K562 (cell line): ENCODE measurements at regions not wholly inside any gene's neighbourhood (a gene's known extent, or its start where the extent isn't known, plus 50 kb on each side); places are given as distances from the start of the nearest gene placed in this dataset.

ENCODE experiments used
- ATAC-seq: fragments of 200-7000 bp; cut with Tn5 transposase; 3 replicates; pipeline ENCODE4 v1.9.1; 2020; ENCODE audit warnings: moderate library complexity
- BruUV-seq: library from RNA; stranded (reverse); fragments of 400-500 nt; replicated peaks from 2 replicates; lab custom pipeline; 2021; lab: Mats Ljungman, UMichigan
- CTCF ChIA-PET: fragments of 300-600 bp; formaldehyde crosslinking; extraction: SDS; loops from one replicate; lab custom pipeline; 2021; ENCODE audit warnings: low intra/inter-chr PET ratio; lab: Yijun Ruan, JAX
- POLR2A ChIA-PET: fragments of 300-600, 350-650 bp; sonication (Branson Sonifier 250); formaldehyde crosslinking; extraction: SDS; loops from one replicate; lab custom pipeline; 2021; ENCODE audit warnings: antibody characterized with exemption, inconsistent platforms; lab: Yijun Ruan, JAX
- DNase-seq, 4 experiments: peaks; one replicate each; pipeline versions ENCODE4 v3.0.0 to v3.0.0-alpha.2; 2011 to 2018; ENCODE audit warnings: low spot score in 3 of 4, mixed read lengths in 3 of 4; ENCODE audit errors: extremely low read depth in 1 of 4
- FAIRE-seq: peaks from 2 replicates; lab custom pipeline; 2011; peaks lifted over from hg19 to GRCh38; lab: Jason Lieb, UNC
- H2AFZ ChIP-seq: 2 replicates; pipeline ENCODE4 v1.6.0; 2011; ENCODE audit warnings: low read depth, low read length, control low read depth, inconsistent platforms
- H3K27ac ChIP-seq: fragments of 200-600 bp; 3 replicates; pipeline ENCODE4 v1.8.0; 2011; ENCODE audit warnings: low read depth, mild to moderate bottlenecking, control low read depth, inconsistent platforms, low read length, moderate library complexity, mixed read lengths; ENCODE audit errors: extremely low read depth
- H3K27me3 ChIP-seq, 2 experiments: fragments of 300-600 bp in 1 of 2; 2 replicates in 1 of 2; 3 replicates in 1 of 2; pipeline versions ENCODE4 v1.6.0 to v1.8.0; 2011; ENCODE audit warnings: inconsistent platforms in 2 of 2, low read length in 2 of 2, mild to moderate bottlenecking in 1 of 2, mixed read lengths in 1 of 2, moderate library complexity in 1 of 2; ENCODE audit not compliant: control insufficient read depth in 2 of 2, insufficient read depth in 2 of 2
- H3K36me3 ChIP-seq: fragments of 300-600 bp; 3 replicates; pipeline ENCODE4 v1.8.0; 2011; ENCODE audit warnings: mild to moderate bottlenecking, low read length, inconsistent platforms; ENCODE audit not compliant: control insufficient read depth, insufficient read depth
- H3K4me1 ChIP-seq, 2 experiments: fragments of 200-600 bp in 1 of 2; replicated peaks in 1 of 2; 2 replicates in 1 of 2; 3 replicates in 1 of 2; pipeline versions ENCODE4 v1.5.1 to v1.8.0; 2011; ENCODE audit warnings: inconsistent platforms in 2 of 2, low read length in 2 of 2, mild to moderate bottlenecking in 1 of 2, mixed read lengths in 1 of 2, moderate library complexity in 1 of 2; ENCODE audit not compliant: control insufficient read depth in 2 of 2, insufficient read depth in 2 of 2
- H3K4me2 ChIP-seq: 2 replicates; pipeline ENCODE4 v1.6.1; 2011; ENCODE audit warnings: low read length, control low read depth, inconsistent platforms, mixed read lengths; ENCODE audit not compliant: insufficient read depth
- H3K4me3 ChIP-seq: fragments of 200-600 bp; sonication (generic), shearing (Covaris generic); 2 replicates; pipeline ENCODE4 v1.5.1; 2016; ENCODE audit warnings: control low read depth, inconsistent platforms
- H3K79me2 ChIP-seq: fragments of 200-600 bp; 3 replicates; pipeline ENCODE4 v1.8.0; 2011; ENCODE audit warnings: low read length, inconsistent platforms; ENCODE audit not compliant: control insufficient read depth, insufficient read depth
- H3K9ac ChIP-seq, 2 experiments: 2 replicates each; pipeline versions ENCODE4 v1.6.0 to v1.6.1; 2011; ENCODE audit warnings: low read depth in 2 of 2, low read length in 2 of 2, control low read depth in 1 of 2, inconsistent platforms in 1 of 2, mild to moderate bottlenecking in 1 of 2, mixed read lengths in 1 of 2; ENCODE audit not compliant: insufficient read depth in 1 of 2
- H3K9me1 ChIP-seq: one replicate; pipeline ENCODE4 v1.6.0; 2011; ENCODE audit warnings: inconsistent platforms, mild to moderate bottlenecking, low read length, moderate library complexity; ENCODE audit not compliant: control insufficient read depth, insufficient read depth
- H3K9me3 ChIP-seq: replicated peaks from 2 replicates; pipeline ENCODE4 v1.5.1; 2011; ENCODE audit warnings: low read depth, low read length, inconsistent platforms; ENCODE audit not compliant: control insufficient read depth, insufficient read depth
- H4K20me1 ChIP-seq: replicated peaks from 2 replicates; pipeline ENCODE4 v1.6.1; 2011; ENCODE audit warnings: low read length, inconsistent platforms, mixed read lengths; ENCODE audit not compliant: control insufficient read depth, insufficient read depth
- ARNT ChIP-seq, 2 experiments: fragments of 450-650 bp; IDR thresholded peaks; 2 replicates each; pipeline ENCODE4 v1.6.1; 2016; ENCODE audit warnings: mild to moderate bottlenecking in 1 of 2
- ELF4 ChIP-seq: fragments of 450-650 bp; formaldehyde crosslinking; IDR thresholded peaks from 2 replicates; pipeline ENCODE4 v1.4.0; 2022; ENCODE audit warnings: missing genetic modification characterization
- ELK3 ChIP-seq: fragments of 450-650 bp; formaldehyde crosslinking; IDR thresholded peaks from 2 replicates; pipeline ENCODE4 v1.4.0; 2020; ENCODE audit warnings: mild to moderate bottlenecking
- FOXK2 ChIP-seq, 2 experiments: fragments of 450-650 bp; IDR thresholded peaks in 1 of 2; conservative IDR thresholded peaks in 1 of 2; 2 replicates each; pipeline ENCODE4 v1.6.1; 2016; ENCODE audit warnings: low read depth in 2 of 2, mild to moderate bottlenecking in 1 of 2
- MGA ChIP-seq: fragments of 450-650 bp; IDR thresholded peaks from 2 replicates; pipeline ENCODE4 v1.6.1; 2016; ENCODE audit warnings: mild to moderate bottlenecking, moderate library complexity
- ZNF175 ChIP-seq: fragments of 200-800 bp; sonication (Bioruptor generic); IDR thresholded peaks from 2 replicates; pipeline ENCODE4 v1.6.1; 2016; ENCODE audit warnings: low read depth, mild to moderate bottlenecking, missing genetic modification characterization, missing compliant biosample characterization
- ZNF449 ChIP-seq: fragments of 250-450 bp; sonication (Bioruptor Pico); IDR thresholded peaks from 2 replicates; pipeline ENCODE4 v1.8.0; 2022; ENCODE audit warnings: moderate library complexity, mild to moderate bottlenecking, inconsistent platforms
- WGBS: fragments of 100-300 bp; shearing (Covaris generic); methylation state at CpG from one replicate; pipeline ENCODE4 v1.1.6; 2016; ENCODE audit warnings: low coverage, mixed read lengths; ENCODE audit not compliant: insufficient coverage; ENCODE audit errors: missing lambda C conversion rate; 5-methylcytosine and 5-hydroxymethylcytosine counted together
- in situ Hi-C: fragments of 300-500 bp; cut with MboI; formaldehyde crosslinking; loops from 4 replicates; pipeline ENCODE4 v1.15.0; 2018; ENCODE audit warnings: inconsistent platforms, mixed read lengths
- intact Hi-C: fragments of 100-400 bp; cut with micrococcal nuclease; formaldehyde crosslinking; loops from 2 replicates; pipeline ENCODE4 v1.14.2; 2022

DNA sequence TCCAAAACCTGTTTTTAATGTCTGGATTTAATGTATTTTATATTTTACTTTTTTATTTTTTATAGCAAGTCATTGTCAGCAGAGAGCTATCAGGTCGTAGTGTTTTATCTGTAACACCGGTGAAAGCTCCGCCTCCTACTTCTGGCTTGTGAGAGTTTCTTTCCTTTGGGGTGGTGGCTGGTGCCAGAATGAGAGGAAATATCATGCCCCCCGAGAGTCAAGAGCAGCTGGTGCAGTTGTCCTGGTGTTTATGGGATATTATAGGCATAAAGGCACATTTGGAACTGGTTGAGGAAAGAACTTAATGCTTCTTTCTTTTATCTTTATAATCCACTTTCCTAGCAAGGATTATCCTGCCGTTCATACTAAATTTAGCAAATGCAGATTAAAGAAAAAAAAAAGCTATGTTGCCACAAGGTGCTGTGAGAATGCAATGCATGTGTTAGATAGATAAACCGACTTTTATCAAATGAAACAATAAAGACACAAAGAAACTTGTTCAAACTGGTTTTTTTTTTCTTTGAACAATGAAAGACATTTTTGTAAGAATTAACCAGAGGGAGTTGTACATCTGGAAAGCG lies 260.1 kb upstream of the PLSCR5 start (continued):
- no peak for TF ChIP-seq ZNF449 (CRISPR knock-in tag)
- no peak for TF ChIP-seq FOXK2 (conservative IDR thresholded peaks at IDR 0.05 in 1 of 2, IDR thresholded peaks at IDR 0.05 in 1 of 2; ENCODE audit: low read depth in 2 of 2)
- no peak for TF ChIP-seq ZNF175
- no peak for TF ChIP-seq ELF4 (CRISPR knock-in tag)
- TF ChIP-seq ELK3, result no peak
- no peak for TF ChIP-seq ARNT (IDR thresholded peaks at IDR 0.05)

DNA sequence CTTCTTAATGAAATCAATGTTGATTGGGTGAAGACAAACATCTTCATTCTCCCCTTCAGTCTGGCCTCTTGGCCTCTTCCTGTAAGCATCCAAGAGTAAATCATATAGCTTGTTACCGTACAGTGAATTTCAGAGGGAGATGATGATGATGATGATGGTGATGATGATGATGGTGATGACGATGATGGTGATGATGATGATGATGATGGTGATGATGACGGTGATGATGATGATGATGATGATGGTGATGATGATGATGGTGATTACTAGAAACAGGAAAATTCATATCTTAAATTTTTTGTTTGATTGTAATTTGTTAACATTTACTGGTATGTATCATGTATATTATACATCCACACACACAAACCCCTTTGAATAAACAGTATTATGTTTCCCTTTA lies 256.1 kb upstream of the PLSCR5 start:
- Histone ChIP-seq H2AFZ (no peak overlapping the region), H3K9me1 (no peaks in the 10 kb centered on the region), H3K9me3 (no peaks in the 10 kb centered on the region), H3K4me2 (no peak overlapping the region), H3K4me1 (no peaks in the 10 kb centered on the region), H3K27ac (no peak overlapping the region), H3K9ac (no peak overlapping the region), H3K27me3 (no peaks in the 10 kb centered on the region), H3K4me3 (no peak overlapping the region), H3K36me3 (no peaks in the 10 kb centered on the region), H4K20me1 (no peaks in the 10 kb centered on the region), H3K79me2 (no peaks in the 10 kb centered on the region)
- ATAC-seq (no peak), DNase-seq (no peak), FAIRE-seq (no peak)
- ChIA-PET POLR2A (no interaction called here), CTCF (no interaction called here)
- in situ Hi-C loops, result no loop called here
- no TSS peak for BruUV-seq
- intact Hi-C loops, result no loop called here
- 0% methylated on average over 3 of the region's 3 CpGs for WGBS
- no peak for TF ChIP-seq MGA
